ENCODE measurements at regions not wholly inside any gene's neighbourhood (a gene's known extent, or its start where the extent isn't known, plus 50 kb on each side); places are given as distances from the start of the nearest gene placed in this dataset.

DNA sequence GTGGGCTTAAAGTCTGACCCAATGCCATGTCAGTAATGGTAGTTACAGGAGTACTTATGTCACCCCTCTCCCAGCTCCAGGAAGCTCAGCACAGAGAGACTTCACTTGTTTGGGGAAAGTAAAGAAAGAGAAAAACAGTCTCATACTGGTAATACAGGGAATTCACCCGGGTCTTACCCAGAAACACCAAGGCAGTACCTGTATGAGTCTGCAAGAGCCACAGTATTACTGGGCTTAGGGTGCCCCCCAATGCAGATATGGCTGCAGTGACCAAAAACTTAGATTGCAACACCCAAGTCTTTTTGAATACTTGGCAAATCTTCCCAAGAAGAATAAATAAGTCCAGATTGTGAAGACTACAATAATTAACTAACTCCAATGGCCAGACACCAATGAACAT, 622.1 kb downstream of the IGSF11 start:
- in situ Hi-C loops (cut with MboI; ENCODE audit: low sequenced_read_pairs), result no loop called here

DNA sequence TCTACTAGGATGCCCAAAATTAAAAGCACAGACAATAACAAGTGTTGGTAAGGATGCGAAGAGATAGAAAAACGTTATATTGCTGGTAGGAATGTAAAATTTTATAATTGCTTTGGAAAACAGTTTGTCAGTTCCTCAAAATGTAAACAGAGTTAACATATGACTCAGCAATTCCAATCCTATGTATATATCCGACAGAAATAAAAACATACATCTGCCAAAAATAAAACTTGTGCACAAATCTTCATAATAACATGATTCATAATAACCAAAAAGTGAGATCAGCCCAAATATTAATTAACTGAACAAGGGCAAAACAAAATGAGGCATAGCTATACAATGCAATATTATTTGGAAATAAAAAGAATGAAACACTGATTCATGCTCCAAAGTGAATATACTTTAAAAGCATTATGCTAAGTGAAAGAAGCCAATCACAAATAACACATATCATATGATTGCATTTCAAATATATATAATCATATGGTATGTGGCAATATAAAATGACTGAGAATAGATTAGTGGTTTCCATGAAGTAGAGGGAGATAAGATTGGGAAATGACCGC, 609.3 kb downstream of the IGSF11 start:
- in situ Hi-C loops (cut with MboI; ENCODE audit: low sequenced_read_pairs), result no loop called here

DNA sequence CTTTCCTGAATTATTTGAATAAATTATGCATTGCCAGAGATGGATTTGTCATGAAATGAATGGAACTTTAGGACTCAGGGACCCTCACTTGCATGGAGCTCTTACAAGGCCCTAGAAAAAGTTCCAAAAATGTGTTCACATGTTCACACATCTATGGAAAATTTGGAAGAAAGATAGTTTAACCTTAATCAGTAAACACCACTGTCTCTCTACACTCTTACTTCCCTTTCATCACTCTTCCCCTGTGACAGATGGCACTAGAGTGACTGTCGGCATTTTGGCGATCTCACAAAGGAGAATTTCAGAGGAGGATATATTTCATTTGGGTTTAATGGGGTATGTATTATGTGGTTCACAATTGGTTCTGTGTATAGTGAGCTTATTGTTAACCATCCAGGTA, 600.8 kb downstream of the IGSF11 start:
- in situ Hi-C loops (cut with MboI; ENCODE audit: low sequenced_read_pairs), result no loop called here

DNA sequence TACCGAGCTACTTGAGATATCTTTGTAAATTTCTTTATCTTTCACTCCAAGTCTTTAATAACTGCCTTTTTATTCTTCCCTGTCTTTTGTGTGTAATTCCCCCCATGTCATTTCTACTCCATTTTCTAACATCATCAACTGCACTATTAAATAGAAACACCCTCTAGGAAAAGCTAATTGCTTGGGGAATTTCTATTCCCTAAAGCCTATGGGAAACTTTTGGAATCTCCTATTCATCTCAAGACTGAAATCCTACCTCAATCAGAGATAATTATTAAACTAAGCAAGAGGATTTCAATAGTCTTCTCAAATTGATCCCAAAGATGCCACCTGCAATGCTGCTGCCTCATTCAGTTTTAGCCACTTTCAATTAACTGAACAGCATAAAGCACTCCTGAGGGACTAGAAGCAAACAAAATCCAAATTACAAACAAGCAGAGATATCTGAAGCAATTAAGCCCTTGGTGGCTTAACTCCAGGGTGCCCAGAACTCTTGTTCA, 598.7 kb downstream of the IGSF11 start:
- in situ Hi-C loops (cut with MboI; ENCODE audit: low sequenced_read_pairs), result no loop called here

DNA sequence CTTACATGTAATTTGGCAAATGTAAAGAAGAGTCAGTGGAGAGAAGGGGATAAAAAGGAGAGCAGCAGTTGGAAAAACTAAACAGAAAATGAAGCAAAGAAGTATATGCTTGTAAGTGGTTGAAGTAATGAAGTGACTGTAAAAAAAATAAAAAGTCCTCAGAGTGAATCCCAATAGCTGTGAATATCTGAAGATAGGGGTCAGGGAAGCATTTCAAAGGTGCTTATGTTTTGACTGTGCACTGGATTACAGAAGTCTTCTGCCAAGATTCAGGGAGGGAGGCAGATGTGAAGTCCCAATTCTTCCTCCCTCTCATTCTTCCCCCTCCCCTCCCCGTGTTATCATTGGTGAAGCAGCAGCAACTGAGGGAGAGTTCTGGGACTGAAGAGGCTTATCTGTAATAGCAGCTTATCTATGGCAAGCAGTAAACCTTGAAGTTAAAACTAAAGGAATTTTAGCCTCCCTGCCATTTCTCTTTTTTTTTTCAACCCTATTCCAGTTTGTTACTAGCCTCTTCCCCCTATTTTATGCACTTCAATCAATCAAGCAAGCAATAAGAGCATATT, 597.9 kb downstream of the IGSF11 start:
- in situ Hi-C loops (cut with MboI; ENCODE audit: low sequenced_read_pairs), result no loop called here

DNA sequence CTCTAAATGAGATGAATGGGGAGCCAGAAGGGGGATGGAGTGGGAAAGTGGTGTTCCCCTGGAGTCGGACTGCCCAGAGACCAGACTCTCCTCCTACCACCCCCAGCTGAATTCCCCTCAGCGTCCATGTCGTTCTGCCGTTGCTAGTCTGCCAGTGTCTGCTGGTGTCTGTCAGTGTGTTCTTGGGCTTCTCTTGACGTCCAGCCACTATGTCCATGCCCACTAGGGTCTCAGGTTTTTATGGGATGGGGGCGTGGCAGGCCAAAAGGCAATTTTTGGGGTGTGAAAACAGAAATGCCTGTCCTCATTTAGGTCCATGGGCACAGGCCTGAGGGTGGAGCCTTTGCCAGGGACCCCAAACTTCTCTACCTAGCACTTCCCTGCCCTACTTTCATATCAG, 589.6 kb downstream of the IGSF11 start:
- in situ Hi-C loops (cut with MboI; ENCODE audit: low sequenced_read_pairs), result no loop called here

DNA sequence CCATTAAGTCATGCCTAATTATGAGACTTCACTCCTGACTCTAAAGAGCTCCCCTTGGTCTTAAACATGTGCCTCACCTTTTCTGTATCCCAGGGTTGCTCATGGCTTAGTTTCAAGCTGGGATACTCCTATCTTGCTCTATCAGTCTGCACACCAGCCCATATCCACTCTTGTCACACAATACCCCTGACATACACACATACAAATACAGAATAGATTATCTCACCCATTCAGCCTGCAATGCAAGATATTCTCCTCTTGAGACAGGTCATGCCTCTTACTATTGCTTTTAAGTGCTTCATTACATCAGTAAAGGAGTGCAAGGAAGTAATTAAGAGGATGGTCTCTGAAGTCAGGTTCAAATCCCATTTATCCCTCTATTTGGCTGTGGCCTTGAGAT, 587.3 kb downstream of the IGSF11 start:
- in situ Hi-C loops (cut with MboI; ENCODE audit: low sequenced_read_pairs), result no loop called here

DNA sequence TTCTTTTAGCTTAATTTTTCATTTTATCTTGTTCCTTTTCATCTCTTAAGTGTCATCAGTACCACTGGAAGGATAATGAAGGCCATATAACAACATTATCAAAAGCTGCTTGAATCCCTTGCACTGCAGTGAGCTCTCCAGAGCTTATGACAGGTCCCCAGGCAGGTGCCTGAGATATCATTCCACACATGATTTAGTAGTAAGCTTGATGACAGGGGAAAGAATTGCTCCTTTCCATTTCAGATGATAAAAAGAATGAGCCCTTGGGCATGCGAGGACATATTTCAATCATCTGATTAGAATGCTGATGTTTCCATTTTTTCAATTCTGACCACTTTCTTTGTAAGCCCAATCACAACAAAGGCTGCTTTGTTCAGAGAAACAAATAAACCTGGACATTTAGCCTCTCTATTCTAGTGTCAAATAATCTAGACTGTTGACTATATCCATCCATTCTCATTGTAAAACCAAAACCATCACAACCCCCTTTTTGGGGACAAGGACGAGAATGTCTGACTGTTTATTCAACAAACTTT, 567.8 kb downstream of the IGSF11 start:
- in situ Hi-C loops (cut with MboI; ENCODE audit: low sequenced_read_pairs), result no loop called here

DNA sequence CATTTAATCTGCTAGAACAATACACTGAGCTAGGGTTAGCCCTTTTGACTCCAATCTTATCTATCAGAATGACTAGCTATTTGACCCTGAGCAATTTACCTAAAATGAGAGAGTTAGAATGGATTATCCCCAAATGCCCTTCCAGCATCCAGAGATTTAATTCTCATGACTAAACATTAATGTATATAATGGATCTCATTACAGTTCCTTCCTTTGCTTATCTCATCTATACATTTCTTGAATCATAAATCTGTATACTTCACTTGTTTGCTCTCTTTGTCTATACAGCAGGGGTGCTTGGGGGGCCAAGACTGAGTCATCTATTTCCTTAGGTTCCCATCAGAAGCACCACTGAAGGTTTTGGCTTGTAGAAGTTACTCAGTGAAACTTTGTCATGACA, 565.8 kb downstream of the IGSF11 start:
- in situ Hi-C loops (cut with MboI; ENCODE audit: low sequenced_read_pairs), result no loop called here

DNA sequence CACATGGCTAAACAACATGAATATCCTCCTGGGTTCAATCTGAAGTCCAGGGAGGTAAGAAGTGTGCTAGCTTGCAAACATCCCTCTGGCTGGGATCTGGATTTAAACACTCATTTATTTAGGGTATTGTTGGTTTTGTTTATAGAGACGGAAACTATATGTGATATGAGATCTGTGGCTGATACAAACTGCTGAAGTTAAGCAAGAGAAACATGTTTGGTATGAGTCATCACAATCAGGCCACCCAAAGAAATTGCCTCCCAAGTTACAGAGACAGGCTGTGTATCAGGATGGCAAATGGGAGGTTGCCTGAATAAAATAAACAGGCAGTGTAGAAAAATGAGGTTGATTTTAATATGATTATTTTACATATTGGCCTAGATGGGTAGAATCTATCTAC, 562.1 kb downstream of the IGSF11 start:
- in situ Hi-C loops (cut with MboI; ENCODE audit: low sequenced_read_pairs), result no loop called here

DNA sequence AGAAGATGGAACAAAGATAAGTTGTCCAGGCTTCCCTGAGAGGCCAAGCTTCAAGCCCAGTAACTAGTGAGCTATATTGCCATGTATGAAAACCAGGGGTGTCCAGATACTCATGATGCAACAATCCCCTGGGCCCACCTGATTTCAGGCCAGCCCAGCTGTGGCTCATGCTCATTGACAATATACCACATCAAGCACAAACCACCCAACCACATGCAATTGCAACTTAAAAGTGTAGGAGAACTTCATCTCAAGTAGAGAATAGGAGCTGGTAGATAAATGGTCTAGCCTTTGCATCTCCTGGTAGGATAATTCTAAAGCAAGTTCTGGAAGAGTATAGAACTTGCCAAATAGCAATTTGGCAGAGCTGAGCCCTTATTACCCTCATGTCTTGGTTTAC, 561.3 kb downstream of the IGSF11 start:
- in situ Hi-C loops (cut with MboI; ENCODE audit: low sequenced_read_pairs), result no loop called here

DNA sequence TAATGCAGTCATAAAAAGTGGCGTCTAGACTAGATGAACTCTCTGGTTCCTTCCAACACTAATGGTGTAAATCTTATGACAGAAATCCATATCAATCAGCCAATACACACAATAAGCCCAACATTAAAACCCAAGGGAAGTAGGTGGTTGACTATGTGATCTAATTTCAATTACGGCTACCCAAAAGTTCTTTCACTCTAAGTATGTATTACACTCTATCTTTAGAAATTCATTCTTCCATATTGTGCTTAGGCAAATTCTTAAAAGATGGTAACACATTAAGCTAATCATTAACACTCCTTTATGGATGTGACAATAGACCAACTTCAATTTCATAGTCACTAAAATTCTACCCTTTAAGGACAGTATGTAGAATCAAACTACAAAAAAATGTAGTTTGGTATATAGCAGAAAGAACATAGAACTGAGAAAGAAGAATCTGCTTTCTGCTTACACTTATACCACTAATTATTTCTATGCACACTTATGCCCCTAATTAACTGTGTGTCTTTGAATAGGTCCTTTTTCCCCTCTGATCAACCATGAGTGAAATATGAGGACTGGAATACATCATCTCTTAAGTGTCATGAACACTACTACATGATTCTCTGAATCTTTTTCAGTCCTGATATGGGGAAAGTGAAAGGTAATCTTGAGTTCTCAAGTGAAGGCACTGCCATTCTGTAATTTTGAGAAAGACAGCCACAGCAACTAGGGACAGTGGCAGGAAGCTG, 557.6 kb downstream of the IGSF11 start:
- in situ Hi-C loops (cut with MboI; ENCODE audit: low sequenced_read_pairs), result no loop called here

DNA sequence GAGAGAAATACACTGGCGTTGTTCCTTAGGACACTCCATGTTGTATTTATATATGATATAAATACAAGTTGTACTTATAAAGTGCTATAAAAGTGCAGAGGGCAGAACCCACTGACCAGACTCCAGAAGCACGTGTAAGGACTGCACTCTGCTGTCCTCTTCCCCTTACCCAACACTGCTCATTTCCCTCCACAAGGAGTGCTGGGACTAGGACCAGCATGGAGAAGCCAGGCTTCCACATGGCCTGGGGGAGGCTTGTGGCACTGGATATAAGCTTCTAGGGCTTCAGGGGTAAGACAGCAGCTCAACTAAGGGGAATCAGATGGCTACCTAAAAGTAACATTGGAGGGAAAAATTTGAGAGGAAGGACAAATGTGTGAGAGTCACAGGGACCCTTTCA, 556.9 kb downstream of the IGSF11 start:
- in situ Hi-C loops (cut with MboI; ENCODE audit: low sequenced_read_pairs), result no loop called here

DNA sequence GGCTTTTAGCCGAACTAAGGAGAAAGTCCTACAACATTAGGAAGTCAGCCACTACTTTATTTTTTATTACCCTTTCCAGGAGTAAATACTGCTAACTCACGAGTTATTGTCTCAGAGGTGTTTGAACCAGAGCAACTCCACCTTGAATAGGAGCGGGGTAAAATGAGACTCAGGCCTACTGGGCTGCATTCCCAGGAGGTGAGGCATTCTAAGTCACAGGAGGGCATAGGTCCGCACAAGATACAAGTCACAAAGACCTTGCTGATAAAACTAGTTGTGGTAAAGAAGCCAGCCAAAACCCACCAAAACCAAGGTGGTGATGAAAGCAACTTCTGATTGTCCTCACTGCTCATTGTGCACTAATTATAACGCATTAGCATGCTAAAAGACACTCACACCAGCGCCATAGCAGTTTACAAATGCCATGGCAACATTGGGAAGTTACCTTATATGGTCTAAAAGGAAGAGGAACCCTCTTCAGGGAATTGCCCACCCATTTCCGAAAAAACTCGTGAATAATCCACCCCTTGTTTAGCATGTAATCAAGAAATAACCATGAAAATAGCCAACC, 555.9 kb downstream of the IGSF11 start:
- in situ Hi-C loops (cut with MboI; ENCODE audit: low sequenced_read_pairs), result no loop called here

DNA sequence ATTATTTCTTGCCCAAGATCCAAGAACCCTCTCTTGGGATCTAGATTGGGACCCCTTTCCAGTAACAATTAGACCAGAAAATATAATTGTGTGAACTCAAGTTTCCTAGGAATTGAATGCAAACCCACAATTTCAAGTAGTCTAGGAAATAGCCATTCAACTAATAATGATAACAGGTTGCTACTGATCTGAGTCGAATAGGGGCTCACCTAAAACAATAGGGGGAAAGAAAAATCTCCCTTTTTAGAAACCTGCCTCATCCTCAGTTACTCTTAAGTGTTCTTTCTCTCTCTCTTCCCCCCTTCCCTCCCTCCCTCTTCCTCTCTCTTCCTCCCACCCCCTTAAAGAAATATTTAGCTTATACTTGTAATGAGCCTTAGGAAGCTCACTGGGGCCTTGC, 555.3 kb downstream of the IGSF11 start:
- in situ Hi-C loops (cut with MboI; ENCODE audit: low sequenced_read_pairs), result no loop called here

DNA sequence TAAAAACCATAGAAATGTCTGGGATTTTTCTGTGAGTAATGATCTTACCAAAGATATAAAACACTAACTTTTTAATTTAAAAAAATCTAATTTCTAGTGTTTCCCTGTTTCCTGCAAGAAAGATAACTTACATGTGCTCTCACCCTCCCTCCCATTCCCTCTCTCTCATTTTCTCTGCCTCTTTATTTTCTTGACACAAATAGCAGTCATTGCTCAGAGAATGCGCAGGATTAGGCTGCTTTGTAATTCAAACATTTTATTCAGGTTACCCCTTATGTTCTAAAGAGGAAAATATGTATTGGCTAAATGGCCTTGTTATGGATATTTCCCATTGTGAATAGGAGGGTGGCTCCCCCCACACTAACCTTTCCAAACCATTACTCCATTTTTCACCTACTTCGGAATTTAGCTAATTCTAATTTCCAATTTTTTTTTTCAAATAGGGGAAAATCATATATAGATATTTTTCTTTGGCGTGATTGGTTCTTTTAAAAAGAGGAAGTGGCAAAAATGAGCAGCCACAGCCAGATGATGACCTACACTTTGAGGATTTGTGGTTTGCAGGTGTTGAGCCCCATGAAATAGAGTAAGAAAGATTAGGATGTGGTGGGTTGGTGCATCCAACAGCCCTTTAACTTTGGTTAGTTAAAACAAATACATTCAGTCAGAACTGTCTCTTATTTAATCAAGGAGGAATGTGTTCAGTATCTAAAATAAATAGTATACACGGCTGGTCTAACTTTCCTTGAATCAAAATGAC, 554.4 kb downstream of the IGSF11 start:
- in situ Hi-C loops (cut with MboI; ENCODE audit: low sequenced_read_pairs), result no loop called here

DNA sequence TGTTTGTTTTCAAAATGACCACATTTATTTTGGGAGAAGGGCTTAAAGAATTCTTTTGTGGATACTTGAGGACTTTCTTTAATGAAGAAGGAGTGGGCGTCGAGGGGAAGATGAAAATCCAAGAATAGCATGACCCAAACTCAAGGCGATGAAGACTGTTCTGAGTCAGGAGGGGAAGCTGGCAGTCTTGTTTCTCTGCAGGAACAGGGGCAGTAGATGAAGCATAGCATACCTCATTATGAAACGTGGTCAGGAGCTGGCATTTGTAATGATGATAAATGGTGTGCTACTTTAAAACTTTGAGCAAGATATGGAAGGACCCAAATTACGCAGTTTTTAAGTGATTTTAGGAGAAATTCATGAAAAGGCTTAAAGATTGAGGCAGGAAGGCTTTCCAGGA, 549.0 kb downstream of the IGSF11 start:
- in situ Hi-C loops (cut with MboI; ENCODE audit: low sequenced_read_pairs), result no loop called here

DNA sequence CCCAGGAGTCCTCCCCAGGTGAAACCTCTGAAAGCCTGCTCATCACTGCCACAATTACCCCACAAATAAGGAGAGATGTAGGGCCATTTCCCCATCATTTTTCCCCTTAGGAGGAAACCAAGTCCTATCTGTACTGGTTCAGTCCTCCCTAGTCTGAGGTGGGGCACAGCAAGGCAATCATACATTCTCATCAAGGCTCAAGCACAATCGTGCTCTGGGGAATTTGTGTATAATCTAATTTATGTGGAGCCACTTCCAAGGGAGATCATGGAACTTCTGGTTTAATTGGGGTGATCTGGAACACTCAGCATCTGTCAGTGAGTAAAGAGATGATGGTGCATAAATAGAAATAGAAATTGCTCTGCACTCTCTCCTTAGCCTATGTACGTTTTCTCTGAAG, 546.9 kb downstream of the IGSF11 start:
- in situ Hi-C loops (cut with MboI; ENCODE audit: low sequenced_read_pairs), result no loop called here

DNA sequence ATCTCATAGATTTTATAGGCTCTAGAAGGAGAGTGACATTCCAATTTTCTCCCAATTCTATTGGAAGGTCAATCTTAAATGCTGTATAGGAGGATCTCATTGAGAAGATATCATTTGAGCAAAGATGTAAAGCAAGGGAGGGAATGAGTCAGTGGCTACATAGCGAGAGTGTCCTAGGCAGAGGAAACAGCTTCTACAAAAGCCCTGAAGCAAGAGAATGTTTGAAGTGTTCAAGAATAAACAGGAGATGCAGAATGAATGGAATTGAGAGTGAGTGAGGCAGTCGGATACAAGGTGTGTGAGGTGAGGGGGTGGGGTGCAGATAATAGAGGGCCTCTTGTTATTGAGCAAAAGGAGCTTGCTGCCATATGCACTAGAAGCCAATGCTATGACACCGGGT, 545.9 kb downstream of the IGSF11 start:
- in situ Hi-C loops (cut with MboI; ENCODE audit: low sequenced_read_pairs), result no loop called here

DNA sequence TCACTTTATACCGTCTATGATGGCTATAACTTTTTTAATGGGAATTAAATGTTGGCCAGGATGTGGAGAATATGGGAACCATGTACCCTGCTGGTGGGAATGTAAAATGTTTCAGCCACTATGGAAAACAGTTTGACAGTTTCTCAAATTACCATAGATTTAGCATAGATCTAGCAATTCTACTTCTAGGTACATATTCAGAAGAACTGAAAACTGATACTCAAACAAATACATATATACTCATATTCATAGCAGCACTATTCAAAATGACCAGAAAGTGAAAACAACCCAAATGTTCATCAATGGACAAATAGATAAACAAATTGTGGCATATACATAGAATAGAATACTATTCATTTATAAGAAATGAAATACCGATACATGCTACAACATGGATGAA, 539.4 kb downstream of the IGSF11 start:
- in situ Hi-C loops (cut with MboI; ENCODE audit: low sequenced_read_pairs), result no loop called here

DNA sequence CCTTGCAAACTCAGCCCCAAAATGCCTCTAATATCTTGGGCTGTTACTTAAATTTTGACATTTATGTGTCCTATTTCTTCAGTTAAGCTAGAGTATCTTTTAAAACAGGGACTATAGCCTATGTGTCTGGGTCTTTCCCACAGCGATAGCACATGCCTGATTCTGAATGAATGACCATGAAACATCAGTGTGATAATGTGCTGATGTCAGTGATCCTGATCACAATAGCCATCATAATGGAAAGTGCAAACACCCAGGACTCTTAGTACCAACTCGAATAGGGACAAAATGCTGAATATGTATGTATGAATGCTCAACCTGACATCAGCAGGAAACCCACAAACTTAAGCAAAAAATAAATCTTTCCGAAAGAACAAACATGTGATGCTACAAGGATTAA, 537.4 kb downstream of the IGSF11 start:
- in situ Hi-C loops (cut with MboI; ENCODE audit: low sequenced_read_pairs), result no loop called here

Measured in HL-60/S4 treated with phorbol 12-myristate 13-acetate at 8.2 ng/mL for 4 days and 3 days (cell line).